HG02884 (cell line): ENCODE measurements at regions not wholly inside any gene's neighbourhood (a gene's known extent, or its start where the extent isn't known, plus 50 kb on each side); places are given as distances from the start of the nearest gene placed in this dataset.
"Not testable (repeated sequence)": the region's sequence is repeated elsewhere in the genome, so short reads cannot be mapped to it uniquely, and the experiment has no call there.

Experiments used
- ATAC-seq: cut with Tn5 transposase; IDR thresholded peaks from one replicate; pipeline ENCODE4 v1.9.1; 2021; ENCODE audit warnings: mild to moderate bottlenecking, moderate library complexity; ENCODE audit not compliant: unreplicated experiment

- not testable (repeated sequence) for ATAC-seq
These were observed 886.7 kb downstream of the FAT4 start for GRCh38 chr4:126201251-126202138.

GRCh38 chr4:126202226-126202625 lies 887.5 kb downstream of the FAT4 start:
- no peak for ATAC-seq

DNA sequence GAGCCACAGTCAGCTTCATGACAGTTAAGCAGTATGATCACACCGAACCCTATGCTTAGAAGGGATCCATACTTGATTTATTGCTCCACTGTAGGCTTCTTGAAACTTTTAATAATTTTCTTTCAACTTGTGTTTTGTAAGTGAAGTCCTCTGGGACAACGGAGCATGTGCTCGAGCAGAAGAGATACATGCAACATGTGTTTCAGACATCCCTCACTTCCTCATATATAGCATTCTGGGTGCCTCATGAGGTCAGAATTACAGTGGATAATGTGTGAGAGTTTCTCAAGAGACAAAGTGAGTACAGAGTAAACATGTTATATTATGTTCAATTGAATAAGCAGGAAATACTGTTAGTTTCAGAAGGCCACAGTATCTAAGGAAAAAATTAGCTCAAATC lies 893.2 kb downstream of the FAT4 start:
- ATAC-seq: no peak

GRCh38 chr4:126209147-126209546 lies 894.4 kb downstream of the FAT4 start:
- ATAC-seq: no peak

DNA sequence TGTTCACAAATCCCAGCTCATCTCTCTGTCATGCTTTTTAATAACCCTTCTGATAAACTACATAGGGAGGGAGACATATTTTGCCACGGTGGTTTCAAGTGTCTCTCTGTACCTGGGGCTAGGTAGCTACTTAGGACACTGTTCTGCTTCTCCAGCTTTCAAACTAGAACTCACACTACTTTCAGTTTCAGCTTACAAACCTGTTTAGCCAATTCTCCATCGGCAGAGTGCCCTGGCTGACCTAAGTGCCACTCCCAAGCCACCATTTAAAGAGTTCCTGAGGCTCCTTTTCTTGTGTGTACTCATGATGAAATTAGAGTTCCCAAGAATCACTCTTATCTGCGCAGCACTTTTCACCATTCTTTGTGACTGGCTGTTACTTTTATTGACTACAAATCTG lies 899.2 kb downstream of the FAT4 start:
- no peak for ATAC-seq

DNA sequence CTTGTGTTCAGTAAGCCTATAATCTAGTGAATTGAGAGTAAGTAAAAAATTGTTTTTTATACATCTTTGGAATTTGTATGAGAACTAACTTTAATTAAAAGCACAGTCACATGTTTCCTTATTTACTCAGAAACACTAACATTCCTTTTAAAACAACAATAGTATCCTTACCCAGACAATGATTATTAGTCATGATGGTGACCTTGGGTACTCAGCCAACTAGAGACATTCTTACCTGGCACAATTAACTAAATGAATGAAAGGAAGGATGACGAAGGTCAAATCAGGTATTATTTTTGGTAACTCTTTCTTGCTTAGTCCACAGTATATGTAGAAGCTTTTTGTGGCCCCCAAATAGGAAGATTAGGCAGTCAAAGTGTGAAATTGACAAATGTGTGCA lies 901.0 kb downstream of the FAT4 start:
- ATAC-seq: no peak

DNA sequence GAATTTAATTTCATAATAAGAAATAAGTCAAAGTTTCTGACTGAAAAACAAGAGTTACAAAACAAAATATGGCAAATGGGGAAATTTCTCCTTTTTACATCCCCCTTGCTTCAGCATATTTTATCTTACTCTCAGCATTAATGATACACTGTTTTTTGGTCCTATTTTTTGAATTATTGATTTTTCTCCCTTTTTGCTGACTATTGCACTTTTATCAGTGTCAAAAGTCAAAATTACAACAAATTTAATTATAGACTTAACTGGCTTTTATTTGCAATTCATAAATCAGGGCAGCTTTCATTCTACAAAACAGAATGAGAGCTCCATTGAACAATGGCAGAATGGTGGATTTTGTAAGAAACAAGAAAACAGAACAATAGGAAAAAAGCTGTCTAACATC lies 901.9 kb downstream of the FAT4 start:
- ATAC-seq: no peak

- no peak for ATAC-seq
These were observed 906.5 kb downstream of the FAT4 start for GRCh38 chr4:126221282-126221681.

DNA sequence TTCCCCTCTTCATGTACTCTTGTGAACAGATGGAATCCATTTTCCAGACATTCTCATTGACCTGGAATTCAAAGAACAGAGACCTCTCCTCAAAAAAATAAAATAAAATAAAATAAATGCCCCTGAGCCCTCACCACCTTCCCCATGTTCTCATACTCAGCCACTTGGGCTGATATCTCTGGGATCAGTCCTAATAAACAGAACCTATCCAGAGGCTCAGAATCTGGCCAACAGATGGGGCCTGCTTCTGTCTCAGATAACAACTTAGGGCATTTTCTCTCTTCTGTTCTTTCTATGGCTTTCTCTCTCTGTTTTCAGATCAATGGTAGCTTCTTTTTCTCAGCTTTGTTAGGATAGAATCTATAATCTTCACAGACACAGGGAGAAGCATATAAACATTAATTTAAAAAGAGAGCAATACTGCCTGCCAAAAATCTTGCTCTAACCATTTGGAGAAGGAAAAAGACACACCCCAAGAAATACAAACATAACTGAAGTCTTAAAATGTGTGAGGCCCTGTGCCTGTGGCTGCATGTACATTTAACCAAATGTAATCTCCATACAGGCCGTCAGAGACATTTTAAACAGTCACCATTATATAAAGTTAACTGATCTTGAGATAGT lies 907.1 kb downstream of the FAT4 start:
- ATAC-seq: no peak

DNA sequence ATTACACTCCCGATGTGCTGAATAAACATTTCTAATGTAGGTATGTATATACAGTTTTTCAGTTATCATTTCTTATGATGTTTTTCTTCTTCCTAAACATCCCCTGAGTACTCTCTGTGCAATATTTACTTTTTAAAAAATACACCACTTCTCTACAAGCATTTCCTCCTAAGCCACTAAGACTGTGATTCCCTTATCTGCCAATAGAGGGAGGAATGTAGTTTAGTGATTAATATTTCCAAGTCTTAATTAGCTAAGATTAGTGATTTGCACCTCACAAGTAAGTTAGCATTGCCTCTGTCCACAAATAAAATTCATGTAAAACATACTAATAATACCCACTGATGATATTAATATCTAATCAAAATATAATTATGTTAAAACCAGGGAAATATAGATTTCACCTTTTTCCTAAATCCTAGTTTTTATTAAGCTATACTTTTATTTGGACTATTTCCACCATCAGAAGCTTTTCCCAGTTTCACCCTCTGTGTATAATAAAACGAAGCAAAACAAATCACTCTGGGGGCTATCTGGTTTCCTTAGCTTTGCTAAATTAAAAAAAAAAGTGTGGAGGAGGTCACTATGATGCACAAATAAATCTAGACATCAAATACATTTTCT lies 909.1 kb downstream of the FAT4 start:
- peak; percentile 55 for ATAC-seq

- no peak for ATAC-seq
These were observed 912.7 kb downstream of the FAT4 start for GRCh38 chr4:126227428-126227827.

GRCh38 chr4:126230269-126230668 lies 915.5 kb downstream of the FAT4 start:
- ATAC-seq: no peak

GRCh38 chr4:126233483-126233882 lies 918.7 kb downstream of the FAT4 start:
- ATAC-seq: no peak

DNA sequence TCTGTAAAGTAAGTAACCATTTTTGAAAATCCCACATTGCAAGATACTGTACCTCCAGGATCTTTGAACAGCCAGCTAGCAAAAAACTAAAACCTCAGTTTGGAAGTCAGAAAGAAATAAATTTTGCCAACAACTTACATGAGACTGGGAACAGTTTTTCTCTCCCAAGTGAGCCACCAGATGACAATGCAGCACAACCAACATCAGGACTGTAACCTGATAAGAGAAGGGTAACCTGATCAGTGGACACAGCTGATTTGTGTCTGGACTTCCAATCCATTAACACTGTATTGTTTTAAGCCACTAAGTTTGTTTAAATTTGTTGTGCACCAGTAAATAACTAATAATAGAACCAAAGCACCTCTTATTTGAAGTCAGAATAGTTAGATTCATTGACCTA lies 923.3 kb downstream of the FAT4 start:
- ATAC-seq: no peak

- ATAC-seq: no peak
These were observed 926.9 kb downstream of the FAT4 start for GRCh38 chr4:126241634-126242033.

DNA sequence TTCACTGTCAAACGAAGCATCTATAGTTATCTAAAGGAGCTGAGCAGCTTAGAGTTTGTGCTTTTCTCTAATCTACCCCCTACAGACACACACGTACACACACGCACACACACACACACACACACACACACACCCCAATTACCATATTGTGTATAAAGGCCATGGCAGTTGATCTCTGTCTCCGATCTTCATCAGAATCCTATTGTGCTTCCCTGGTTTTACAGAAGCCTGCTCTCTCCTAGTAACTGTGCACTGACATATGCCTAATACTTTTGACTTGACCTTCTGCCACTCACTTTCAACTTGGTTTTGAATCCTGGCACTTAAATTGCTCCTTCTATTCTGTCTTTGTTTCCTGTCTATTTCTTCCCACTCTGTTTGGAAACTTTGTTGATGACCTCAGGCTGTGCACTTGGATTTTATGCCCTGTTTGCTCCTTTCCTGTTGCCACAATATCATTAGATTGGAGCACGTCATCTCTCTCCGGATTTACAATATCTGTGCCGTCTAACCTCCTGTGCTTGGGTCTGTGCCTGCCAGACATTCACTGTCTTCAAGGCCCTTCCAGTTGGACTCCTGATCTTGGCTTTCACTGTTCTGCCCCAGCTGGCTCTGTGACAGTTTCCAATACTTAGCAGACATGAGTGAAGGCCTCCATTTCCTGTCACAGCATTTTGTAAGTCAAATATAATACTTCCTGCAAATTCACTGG lies 928.1 kb downstream of the FAT4 start:
- ATAC-seq: no peak

DNA sequence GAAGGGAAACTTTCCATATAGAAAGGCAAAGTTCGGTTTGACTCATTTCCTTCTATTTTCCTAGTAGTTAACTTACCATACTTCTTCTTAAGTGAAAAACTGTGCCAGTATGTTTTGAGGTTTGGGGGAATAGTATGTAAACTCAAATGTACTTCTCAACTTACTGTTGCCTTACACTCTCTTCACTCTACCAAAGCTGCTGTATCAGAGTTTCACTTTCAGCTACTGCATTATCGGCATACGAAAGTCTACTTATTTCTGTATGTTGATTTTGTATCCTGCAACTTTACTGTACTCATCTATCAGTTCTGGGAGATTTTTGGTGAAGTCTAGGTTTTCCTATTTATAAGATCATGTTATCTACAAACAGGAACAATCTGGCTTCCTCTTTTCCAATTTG lies 932.7 kb downstream of the FAT4 start:
- ATAC-seq: no peak

DNA sequence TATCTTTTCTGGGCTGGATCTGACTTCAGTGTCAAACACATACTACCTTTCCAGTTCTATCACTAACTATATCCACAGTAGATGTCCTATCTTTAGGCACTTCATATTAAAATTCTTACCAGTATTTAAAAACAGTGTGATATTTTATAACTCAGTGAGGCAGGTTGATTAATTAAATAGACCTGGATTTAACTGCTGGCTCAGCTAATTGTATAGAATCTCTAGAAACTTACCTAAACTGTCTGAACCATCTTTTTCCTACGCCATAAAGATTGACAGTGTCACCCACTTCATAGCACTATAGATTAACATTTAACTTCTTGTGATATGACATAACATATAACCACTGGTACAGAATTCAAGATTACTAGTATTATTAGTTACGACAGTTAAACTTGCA lies 935.3 kb downstream of the FAT4 start:
- ATAC-seq: no peak

DNA sequence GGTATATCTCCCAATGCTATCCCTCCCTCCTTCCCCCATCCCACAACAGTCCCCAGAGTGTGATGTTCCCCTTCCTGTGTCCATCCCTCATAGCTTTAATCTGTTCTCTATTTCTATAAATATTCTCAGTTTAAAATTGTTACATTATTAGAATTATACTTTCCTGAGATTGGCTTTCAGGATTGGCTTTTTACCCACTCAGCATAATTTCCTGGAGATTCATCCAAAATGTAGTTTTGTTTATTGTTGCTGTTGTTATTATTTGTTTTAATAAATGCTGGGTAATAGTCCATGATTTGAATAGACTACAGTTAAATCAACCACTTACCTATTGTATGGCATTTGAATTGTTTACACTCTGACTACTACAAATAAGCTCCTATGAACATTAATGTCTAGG lies 936.4 kb downstream of the FAT4 start:
- ATAC-seq: no peak

- ATAC-seq: no peak
These were observed 947.9 kb downstream of the FAT4 start for GRCh38 chr4:126262665-126263064.

DNA sequence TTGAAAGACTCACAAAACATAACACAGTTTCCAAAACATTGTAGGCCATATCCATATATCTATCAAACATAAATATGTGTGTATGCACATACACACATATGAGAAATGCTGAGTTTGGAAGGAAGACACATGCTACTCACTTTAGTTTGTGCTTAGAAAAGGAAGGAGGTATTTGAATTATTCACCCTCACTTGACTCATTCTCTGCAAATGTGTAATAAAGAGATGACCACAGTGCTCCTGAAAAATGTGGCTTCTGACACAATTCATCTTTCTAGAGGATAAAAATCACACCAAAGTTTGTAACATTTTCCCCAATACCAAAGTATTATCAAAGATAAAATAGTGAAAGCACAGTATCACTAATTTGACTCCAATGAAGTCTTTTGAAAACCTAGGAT lies 950.1 kb downstream of the FAT4 start:
- no peak for ATAC-seq
